Activated naive CD8-positive, alpha-beta T cell treated with anti-CD3 and anti-CD28 coated beads, Interleukin-2, amount 50 U/mL, for 24 hours (primary cell): ENCODE measurements at regions not wholly inside any gene's neighbourhood (a gene's known extent, or its start where the extent isn't known, plus 50 kb on each side); places are given as distances from the start of the nearest gene placed in this dataset.

ENCODE experiments used
- ATAC-seq: fragments of 150-1000 bp; cut with Tn5 transposase; one replicate; pipeline ENCODE4 v1.10.0; 2021
- DNase-seq: peaks from one replicate; pipeline ENCODE4 v3.0.0; 2021
- H3K27ac Mint-ChIP-seq: one replicate; pipeline ENCODE4 v1.8.0; 2021; ENCODE audit warnings: mild to moderate bottlenecking, mixed read lengths
- H3K27me3 Mint-ChIP-seq: one replicate; pipeline ENCODE4 v1.8.0; 2021; ENCODE audit warnings: mixed read lengths
- H3K36me3 Mint-ChIP-seq: one replicate; pipeline ENCODE4 v1.8.0; 2021; ENCODE audit warnings: low read depth, mixed read lengths
- H3K4me1 Mint-ChIP-seq: one replicate; pipeline ENCODE4 v1.8.0; 2021; ENCODE audit warnings: mixed read lengths
- H3K4me3 Mint-ChIP-seq: one replicate; pipeline ENCODE4 v1.8.0; 2021; ENCODE audit warnings: mild to moderate bottlenecking, moderate library complexity, mixed read lengths
- H3K9me3 Mint-ChIP-seq: one replicate; pipeline ENCODE4 v1.8.0; 2021; ENCODE audit warnings: mixed read lengths

GRCh38 chr9:32837551-32838058, 54.3 kb downstream of the TMEM215 start:
- H3K4me3 Mint-ChIP-seq = no peak overlapping the region
- H3K36me3 Mint-ChIP-seq = no peaks in the 10 kb centered on the region
- H3K9me3 Mint-ChIP-seq = no peaks in the 10 kb centered on the region
- ATAC-seq (no peak), DNase-seq (no peak)
- no peak overlapping the region for H3K27ac Mint-ChIP-seq
- peaks cover 2% of the 10 kb centered on the region for H3K27me3 Mint-ChIP-seq
- H3K4me1 Mint-ChIP-seq = no peaks in the 10 kb centered on the region

- H3K4me3 Mint-ChIP-seq = no peak overlapping the region
- no peak for DNase-seq
- no peaks in the 10 kb centered on the region for H3K36me3 Mint-ChIP-seq
- peaks cover 9% of the 10 kb centered on the region for H3K27me3 Mint-ChIP-seq
- H3K9me3 Mint-ChIP-seq = no peaks in the 10 kb centered on the region
- no peaks in the 10 kb centered on the region for H3K4me1 Mint-ChIP-seq
- no peak overlapping the region for H3K27ac Mint-ChIP-seq
- ATAC-seq = no peak
Observed at GRCh38 chr9:32839013-32839885, 55.9 kb downstream of the TMEM215 start.

- Mint-ChIP-seq H3K27ac (no peak overlapping the region), H3K36me3 (no peaks in the 10 kb centered on the region), H3K4me3 (no peak overlapping the region), H3K27me3 (peaks cover 16% of the 10 kb centered on the region), H3K9me3 (no peaks in the 10 kb centered on the region), H3K4me1 (no peaks in the 10 kb centered on the region)
- ATAC-seq (no peak), DNase-seq (no peak)
Observed at GRCh38 chr9:32841314-32841713, 58.0 kb downstream of the TMEM215 start.

GRCh38 chr9:32843295-32843694, 60.0 kb downstream of the TMEM215 start:
- DNase-seq = no peak
- Mint-ChIP-seq H3K27ac (no peak overlapping the region), H3K36me3 (no peaks in the 10 kb centered on the region)

GRCh38 chr9:32844259-32844658, 60.9 kb downstream of the TMEM215 start:
- H3K4me3 Mint-ChIP-seq = no peak overlapping the region
- H3K9me3 Mint-ChIP-seq = peaks cover 3% of the 10 kb centered on the region
- no peaks in the 10 kb centered on the region for H3K4me1 Mint-ChIP-seq
- ATAC-seq (no peak), DNase-seq (no peak)
- no peak overlapping the region for H3K27ac Mint-ChIP-seq
- H3K27me3 Mint-ChIP-seq = peaks cover 20% of the 10 kb centered on the region
- no peaks in the 10 kb centered on the region for H3K36me3 Mint-ChIP-seq

More at GRCh38 chr9:32843295-32843694, 60.0 kb downstream of the TMEM215 start:
- Mint-ChIP-seq H3K4me1 (no peaks in the 10 kb centered on the region), H3K27me3 (peaks cover 20% of the 10 kb centered on the region), H3K9me3 (peaks cover 3% of the 10 kb centered on the region), H3K4me3 (no peak overlapping the region)
- no peak for ATAC-seq

GRCh38 chr9:32854271-32854670, 70.9 kb downstream of the TMEM215 start:
- DNase-seq (no peak), ATAC-seq (no peak)
- Mint-ChIP-seq H3K36me3 (no peaks in the 10 kb centered on the region), H3K27ac (no peak overlapping the region), H3K4me1 (no peaks in the 10 kb centered on the region), H3K9me3 (no peaks in the 10 kb centered on the region), H3K27me3 (peaks cover 18% of the 10 kb centered on the region), H3K4me3 (no peak overlapping the region)

GRCh38 chr9:32855752-32856151, 72.4 kb downstream of the TMEM215 start:
- Mint-ChIP-seq H3K9me3 (no peaks in the 10 kb centered on the region), H3K4me1 (no peaks in the 10 kb centered on the region), H3K27me3 (peaks cover 16% of the 10 kb centered on the region), H3K27ac (no peak overlapping the region), H3K36me3 (no peaks in the 10 kb centered on the region), H3K4me3 (no peak overlapping the region)
- no peak for ATAC-seq
- no peak for DNase-seq

- H3K4me1 Mint-ChIP-seq = peaks cover 9% of the 10 kb centered on the region
- no peak overlapping the region for H3K27ac Mint-ChIP-seq
- ATAC-seq (no peak), DNase-seq (no peak)
- H3K27me3 Mint-ChIP-seq = peaks cover 7% of the 10 kb centered on the region
- no peaks in the 10 kb centered on the region for H3K9me3 Mint-ChIP-seq
- H3K4me3 Mint-ChIP-seq = no peak overlapping the region
- no peaks in the 10 kb centered on the region for H3K36me3 Mint-ChIP-seq
Observed at GRCh38 chr9:32863291-32863690, 80.0 kb downstream of the TMEM215 start.

GRCh38 chr9:32864971-32865370, 81.6 kb downstream of the TMEM215 start:
- no peak for DNase-seq

GRCh38 chr9:32866273-32866672, 82.9 kb downstream of the TMEM215 start:
- Mint-ChIP-seq H3K9me3 (no peaks in the 10 kb centered on the region), H3K27ac (peak overlapping the region; percentile 9), H3K4me1 (peaks cover 9% of the 10 kb centered on the region), H3K4me3 (no peak overlapping the region), H3K36me3 (no peaks in the 10 kb centered on the region), H3K27me3 (peaks cover 5% of the 10 kb centered on the region)
- ATAC-seq (peak; percentile 89), DNase-seq (peak; percentile 7)

More at GRCh38 chr9:32864971-32865370, 81.6 kb downstream of the TMEM215 start:
- no peak for ATAC-seq
- no peaks in the 10 kb centered on the region for H3K36me3 Mint-ChIP-seq
- peaks cover 5% of the 10 kb centered on the region for H3K27me3 Mint-ChIP-seq
- H3K27ac Mint-ChIP-seq = no peak overlapping the region
- no peak overlapping the region for H3K4me3 Mint-ChIP-seq
- H3K4me1 Mint-ChIP-seq = peaks cover 9% of the 10 kb centered on the region
- no peaks in the 10 kb centered on the region for H3K9me3 Mint-ChIP-seq

- DNase-seq (no peak), ATAC-seq (no peak)
- no peak overlapping the region for H3K27ac Mint-ChIP-seq
- peaks cover 9% of the 10 kb centered on the region for H3K4me1 Mint-ChIP-seq
- peaks cover 7% of the 10 kb centered on the region for H3K27me3 Mint-ChIP-seq
- H3K4me3 Mint-ChIP-seq = no peak overlapping the region
- no peaks in the 10 kb centered on the region for H3K9me3 Mint-ChIP-seq
- H3K36me3 Mint-ChIP-seq = no peaks in the 10 kb centered on the region
Observed at GRCh38 chr9:32867026-32867425, 83.7 kb downstream of the TMEM215 start.

GRCh38 chr9:32867601-32868204, 84.4 kb downstream of the TMEM215 start:
- Mint-ChIP-seq H3K36me3 (no peaks in the 10 kb centered on the region), H3K4me1 (peaks cover 9% of the 10 kb centered on the region), H3K27ac (no peak overlapping the region), H3K4me3 (no peak overlapping the region), H3K27me3 (peaks cover 7% of the 10 kb centered on the region), H3K9me3 (no peaks in the 10 kb centered on the region)
- ATAC-seq (no peak), DNase-seq (no peak)

GRCh38 chr9:32869404-32869803, 86.1 kb downstream of the TMEM215 start:
- DNase-seq = no peak
- no peak overlapping the region for H3K4me3 Mint-ChIP-seq
- H3K27ac Mint-ChIP-seq = no peak overlapping the region
- no peaks in the 10 kb centered on the region for H3K36me3 Mint-ChIP-seq
- no peaks in the 10 kb centered on the region for H3K9me3 Mint-ChIP-seq
- ATAC-seq = no peak
- peaks cover 5% of the 10 kb centered on the region for H3K27me3 Mint-ChIP-seq
- H3K4me1 Mint-ChIP-seq = peaks cover 9% of the 10 kb centered on the region

- H3K4me3 Mint-ChIP-seq = no peak overlapping the region
- no peak overlapping the region for H3K27ac Mint-ChIP-seq
- ATAC-seq (no peak), DNase-seq (no peak)
- H3K27me3 Mint-ChIP-seq = peaks cover 2% of the 10 kb centered on the region
- H3K9me3 Mint-ChIP-seq = no peaks in the 10 kb centered on the region
- no peaks in the 10 kb centered on the region for H3K4me1 Mint-ChIP-seq
- no peaks in the 10 kb centered on the region for H3K36me3 Mint-ChIP-seq
Observed at GRCh38 chr9:32873131-32873530, 89.8 kb downstream of the TMEM215 start.

- H3K27me3 Mint-ChIP-seq = peaks cover 2% of the 10 kb centered on the region
- no peaks in the 10 kb centered on the region for H3K36me3 Mint-ChIP-seq
- no peak for DNase-seq
- H3K4me3 Mint-ChIP-seq = no peak overlapping the region
- H3K27ac Mint-ChIP-seq = no peak overlapping the region
- H3K4me1 Mint-ChIP-seq = no peaks in the 10 kb centered on the region
- ATAC-seq = no peak
- H3K9me3 Mint-ChIP-seq = no peaks in the 10 kb centered on the region
Observed at GRCh38 chr9:32873553-32873952, 90.2 kb downstream of the TMEM215 start.
